HG02610 (cell line): ENCODE measurements at regions not wholly inside any gene's neighbourhood (a gene's known extent, or its start where the extent isn't known, plus 50 kb on each side); places are given as distances from the start of the nearest gene placed in this dataset.
"Not testable (repeated sequence)": the region's sequence is repeated elsewhere in the genome, so short reads cannot be mapped to it uniquely, and the experiment has no call there.

Source experiments
- ATAC-seq: cut with Tn5 transposase; IDR thresholded peaks from one replicate; pipeline ENCODE4 v1.9.1; 2021; ENCODE audit warnings: mild to moderate bottlenecking, moderate library complexity; ENCODE audit not compliant: unreplicated experiment

- no peak for ATAC-seq
Observed at GRCh38 chr11:109480251-109480650, 58.3 kb downstream of the C11orf87 start.

GRCh38 chr11:109486129-109486528 is 64.1 kb downstream of the C11orf87 start:
- no peak for ATAC-seq

GRCh38 chr11:109490953-109491635 is 69.1 kb downstream of the C11orf87 start:
- no peak for ATAC-seq

GRCh38 chr11:109506115-109506514 is 84.1 kb downstream of the C11orf87 start:
- ATAC-seq = no peak

GRCh38 chr11:109507331-109507730 is 85.3 kb downstream of the C11orf87 start:
- ATAC-seq = no peak

GRCh38 chr11:109507836-109508561 is 86.0 kb downstream of the C11orf87 start:
- no peak for ATAC-seq

- ATAC-seq = no peak
Observed at GRCh38 chr11:109508943-109509342, 87.0 kb downstream of the C11orf87 start.

- ATAC-seq = no peak
Observed at GRCh38 chr11:109510316-109510715, 88.3 kb downstream of the C11orf87 start.

GRCh38 chr11:109511598-109511997 is 89.6 kb downstream of the C11orf87 start:
- ATAC-seq = no peak

GRCh38 chr11:109512249-109512648 is 90.3 kb downstream of the C11orf87 start:
- ATAC-seq = no peak

- ATAC-seq = no peak
Observed at GRCh38 chr11:109512680-109513079, 90.7 kb downstream of the C11orf87 start.

GRCh38 chr11:109514313-109515018 is 92.5 kb downstream of the C11orf87 start:
- ATAC-seq = peak; percentile 54

GRCh38 chr11:109519253-109519652 is 97.3 kb downstream of the C11orf87 start:
- ATAC-seq = no peak

GRCh38 chr11:109521571-109522086 is 99.6 kb downstream of the C11orf87 start:
- ATAC-seq = no peak

GRCh38 chr11:109522116-109522755 is 100.2 kb downstream of the C11orf87 start:
- ATAC-seq = no peak

GRCh38 chr11:109525636-109526035 is 103.6 kb downstream of the C11orf87 start:
- ATAC-seq = not testable (repeated sequence)

GRCh38 chr11:109526061-109526460 is 104.1 kb downstream of the C11orf87 start:
- ATAC-seq = no peak

GRCh38 chr11:109526931-109527330 is 104.9 kb downstream of the C11orf87 start:
- no peak for ATAC-seq

GRCh38 chr11:109527496-109527895 is 105.5 kb downstream of the C11orf87 start:
- no peak for ATAC-seq

GRCh38 chr11:109547356-109548027 is 125.5 kb downstream of the C11orf87 start:
- no peak for ATAC-seq

GRCh38 chr11:109552376-109552775 is 130.4 kb downstream of the C11orf87 start:
- ATAC-seq = no peak
